Erythroblast (primary cell): ENCODE measurements at regions not wholly inside any gene's neighbourhood (a gene's known extent, or its start where the extent isn't known, plus 50 kb on each side); places are given as distances from the start of the nearest gene placed in this dataset.

Experiments used
- GATA1 ChIP-seq: IDR thresholded peaks from 2 replicates; pipeline ENCODE4 v1.6.1; 2011; ENCODE audit warnings: low read depth, mild to moderate bottlenecking, control low read depth, low read length, moderate library complexity
- POLR2A ChIP-seq: IDR thresholded peaks from 2 replicates; pipeline ENCODE4 v1.6.1; 2011; ENCODE audit warnings: mild to moderate bottlenecking, low read length

- TF ChIP-seq POLR2A (no peak), GATA1 (no peak)
Observed at GRCh38 chrX:97858592-97858991, 974.9 kb downstream of the RPA4 start.
